Smooth muscle cell (in vitro differentiated cells): ENCODE measurements at regions not wholly inside any gene's neighbourhood (a gene's known extent, or its start where the extent isn't known, plus 50 kb on each side); places are given as distances from the start of the nearest gene placed in this dataset. TPM values are rescaled to one million over a fixed set of nuclear protein-coding genes. Genes with fewer than 3 reads are reported as not detected.

Experiments used
- DNase-seq: peaks from one replicate; lab custom pipeline; 2025; ENCODE audit not compliant: unreplicated experiment; lab: John Stamatoyannopoulos, UW
- H2AFZ ChIP-seq: fragments of 200-600 bp; sonication (generic); 2 replicates; pipeline ENCODE4 v1.6.0; 2016; ENCODE audit warnings: antibody characterized with exemption, low read depth, mild to moderate bottlenecking
- H3F3A ChIP-seq: fragments of 200-600 bp; sonication (generic); 2 replicates; pipeline ENCODE4 v1.6.0; 2017; ENCODE audit warnings: antibody characterized with exemption, low read depth
- H3K27ac ChIP-seq: fragments of 200-600 bp; sonication (generic); 2 replicates; pipeline ENCODE4 v1.5.1; 2016; ENCODE audit warnings: low read depth, mild to moderate bottlenecking
- H3K27me3 ChIP-seq: fragments of 200-600 bp; sonication (generic); 2 replicates; pipeline ENCODE4 v1.6.1; 2016; ENCODE audit warnings: low read depth, mild to moderate bottlenecking
- H3K36me3 ChIP-seq: fragments of 200-600 bp; sonication (generic); 2 replicates; pipeline ENCODE4 v1.5.1; 2016; ENCODE audit warnings: low read depth
- H3K4me1 ChIP-seq: fragments of 200-600 bp; sonication (generic); 2 replicates; pipeline ENCODE4 v1.5.1; 2016; ENCODE audit warnings: low read depth
- H3K4me2 ChIP-seq: fragments of 200-600 bp; sonication (generic); 2 replicates; pipeline ENCODE4 v1.6.0; 2016; ENCODE audit warnings: mild to moderate bottlenecking
- H3K4me3 ChIP-seq: fragments of 200-600 bp; sonication (generic); 2 replicates; pipeline ENCODE4 v1.5.1; 2016; ENCODE audit warnings: mild to moderate bottlenecking
- H3K79me2 ChIP-seq: fragments of 200-600 bp; sonication (generic); 2 replicates; pipeline ENCODE4 v1.6.0; 2016; ENCODE audit warnings: low read depth, mild to moderate bottlenecking
- H3K9ac ChIP-seq: fragments of 200-600 bp; sonication (generic); 2 replicates; pipeline ENCODE4 v1.6.0; 2016; ENCODE audit warnings: low read depth
- H3K9me3 ChIP-seq: fragments of 200-600 bp; sonication (generic); replicated peaks from 2 replicates; pipeline ENCODE4 v1.5.1; 2016; ENCODE audit warnings: low read depth
- H4K20me1 ChIP-seq: fragments of 200-600 bp; sonication (generic); 2 replicates; pipeline ENCODE4 v1.6.0; 2016; ENCODE audit warnings: low read depth
- CTCF ChIP-seq: fragments of 200-600 bp; sonication (generic); IDR thresholded peaks from 2 replicates; pipeline ENCODE4 v1.5.1; 2017; ENCODE audit warnings: borderline replicate concordance, mild to moderate bottlenecking, antibody characterized with exemption; ENCODE audit not compliant: insufficient read depth, poor library complexity, severe bottlenecking
- WGBS: methylation state at CpG from one replicate; pipeline ENCODE4 v1.1.7; 2016; ENCODE audit warnings: low lambda C conversion rate; 5-methylcytosine and 5-hydroxymethylcytosine counted together
- microRNA counts: library from miRNA; unstranded; fragments of <30 nt; microRNA quantifications from one replicate; lab custom pipeline; 2016
- microRNA-seq: library from miRNA; unstranded; fragments of <30 nt; microRNA quantifications from one replicate; pipeline ENCODE4, GENCODE V29; 2016; ENCODE audit warnings: borderline number of aligned reads
- small RNA-seq: library from RNA; depleted of rRNA; stranded (forward); fragments of <200 nt; gene quantifications from one replicate; pipeline ENCODE3, GENCODE V24; 2014

GRCh38 chr9:119429302-119429701 lies 60.1 kb upstream of the BRINP1 start:
- Histone ChIP-seq H3F3A (no peaks in the 10 kb centered on the region), H3K79me2 (no peaks in the 10 kb centered on the region), H4K20me1 (no peaks in the 10 kb centered on the region), H3K9ac (no peak overlapping the region), H3K36me3 (no peaks in the 10 kb centered on the region), H3K27me3 (no peaks in the 10 kb centered on the region), H3K4me1 (no peaks in the 10 kb centered on the region), H3K4me3 (no peak overlapping the region), H3K9me3 (no peaks in the 10 kb centered on the region), H2AFZ (no peak overlapping the region), H3K4me2 (no peak overlapping the region), H3K27ac (no peak overlapping the region)
- WGBS = 92% methylated on average over 4 of the region's 4 CpGs
- TF ChIP-seq CTCF = no peak
- DNase-seq = no peak

GRCh38 chr9:119420231-119420630 lies 51.0 kb upstream of the BRINP1 start:
- H3K4me2 ChIP-seq = no peak overlapping the region
- no peak overlapping the region for H3K9ac ChIP-seq
- no peaks in the 10 kb centered on the region for H4K20me1 ChIP-seq
- no peak overlapping the region for H3K27ac ChIP-seq
- H3F3A ChIP-seq = no peaks in the 10 kb centered on the region
- DNase-seq = no peak
- WGBS = 83% methylated on average over 2 of the region's 2 CpGs
- no peak overlapping the region for H3K4me3 ChIP-seq
- H3K9me3 ChIP-seq = no peaks in the 10 kb centered on the region
- no peaks in the 10 kb centered on the region for H3K27me3 ChIP-seq
- H3K36me3 ChIP-seq = no peaks in the 10 kb centered on the region
- H3K79me2 ChIP-seq = no peaks in the 10 kb centered on the region
- H2AFZ ChIP-seq = no peak overlapping the region
- TF ChIP-seq CTCF = no peak
- no peaks in the 10 kb centered on the region for H3K4me1 ChIP-seq

MicroRNAs encoded in the stretch of these regions (microRNA counts, 767-probe panel; counts per million panel counts)
- 183 counts per million for microRNA hsa-miR-147a (lab: Ali Mortazavi, UCI)

Small RNA genes in the stretch of these regions (microRNA-seq; reads per million reads assigned to microRNA genes)
- not detected for gene MIR147A

Small RNA genes in the stretch of these regions (small RNA-seq; reads per million reads assigned to genes)
- gene MIR147A = not detected
